MM.1S (cell line): ENCODE measurements at regions not wholly inside any gene's neighbourhood (a gene's known extent, or its start where the extent isn't known, plus 50 kb on each side); places are given as distances from the start of the nearest gene placed in this dataset.

Experiments
- DNase-seq: peaks from one replicate; pipeline ENCODE4 v3.0.0-alpha.2; 2015
- H2AFZ ChIP-seq: fragments of 300-600 bp; sonication (generic); 2 replicates; pipeline ENCODE4 v1.6.0; 2016; ENCODE audit warnings: antibody characterized with exemption, low read length
- H3F3A ChIP-seq: fragments of 300-600 bp; sonication (generic); 2 replicates; pipeline ENCODE4 v1.6.1; 2016; ENCODE audit warnings: mild to moderate bottlenecking, antibody characterized with exemption, low read length, moderate library complexity, mixed read lengths; ENCODE audit not compliant: insufficient read depth
- H3K27ac ChIP-seq: fragments of 300-600 bp; sonication (generic); 2 replicates; pipeline ENCODE4 v1.5.1; 2016; ENCODE audit warnings: mild to moderate bottlenecking, low read length
- H3K27me3 ChIP-seq: fragments of 300-600 bp; sonication (generic); replicated peaks from 2 replicates; pipeline ENCODE4 v1.6.0; 2016; ENCODE audit warnings: low read length; ENCODE audit not compliant: insufficient read depth
- H3K36me3 ChIP-seq: fragments of 300-600 bp; sonication (generic); replicated peaks from 2 replicates; pipeline ENCODE4 v1.6.1; 2016; ENCODE audit warnings: mild to moderate bottlenecking, low read length, mixed read lengths; ENCODE audit not compliant: insufficient read depth
- H3K4me1 ChIP-seq: fragments of 300-600 bp; sonication (generic); 2 replicates; pipeline ENCODE4 v1.6.1; 2016; ENCODE audit warnings: low read length, mixed read lengths
- H3K4me2 ChIP-seq: fragments of 300-600 bp; sonication (generic); 2 replicates; pipeline ENCODE4 v1.6.0; 2016; ENCODE audit warnings: low read depth, low read length
- H3K4me3 ChIP-seq: fragments of 300-600 bp; sonication (generic); 2 replicates; pipeline ENCODE4 v1.5.1; 2016; ENCODE audit warnings: low read length, mixed read lengths
- H3K79me2 ChIP-seq: fragments of 300-600 bp; sonication (generic); 2 replicates; pipeline ENCODE4 v1.6.1; 2016; ENCODE audit warnings: mixed run types, low read length, mixed read lengths
- H3K9ac ChIP-seq: fragments of 300-600 bp; sonication (generic); 2 replicates; pipeline ENCODE4 v1.6.1; 2016; ENCODE audit warnings: low read length, mixed read lengths
- H3K9me2 ChIP-seq: fragments of 300-600 bp; sonication (generic); replicated peaks from 2 replicates; pipeline ENCODE4 v1.6.1; 2016; ENCODE audit warnings: mild to moderate bottlenecking, low read length, mixed read lengths; ENCODE audit not compliant: insufficient read depth
- H3K9me3 ChIP-seq: fragments of 300-600 bp; sonication (generic); replicated peaks from 2 replicates; pipeline ENCODE4 v1.6.1; 2016; ENCODE audit warnings: mild to moderate bottlenecking, low read length, mixed read lengths; ENCODE audit not compliant: insufficient read depth
- H4K20me1 ChIP-seq: fragments of 300-600 bp; sonication (generic); 2 replicates; pipeline ENCODE4 v1.6.1; 2016; ENCODE audit warnings: mild to moderate bottlenecking, low read length, moderate library complexity, mixed read lengths; ENCODE audit not compliant: insufficient read depth
- CTCF ChIP-seq: fragments of 300-600 bp; sonication (generic); IDR thresholded peaks from 2 replicates; pipeline ENCODE4 v1.5.1; 2016; ENCODE audit warnings: antibody characterized with exemption, low read length, mixed read lengths
- EZH2 ChIP-seq: fragments of 300-600 bp; sonication (generic); optimal IDR thresholded peaks from 2 replicates; pipeline ENCODE3; 2017; ENCODE audit warnings: low read depth, mild to moderate bottlenecking, antibody characterized with exemption, low read length, mixed read lengths
- EZH2phosphoT487 ChIP-seq: fragments of 300-600 bp; sonication (generic); IDR thresholded peaks from 2 replicates; pipeline ENCODE4 v1.6.1; 2018; ENCODE audit warnings: antibody characterized with exemption, low read length

GRCh38 chr2:126804347-126804746, 94.3 kb upstream of the TEX51 start:
- Histone ChIP-seq H3K4me1 (no peaks in the 10 kb centered on the region), H3K9me3 (no peaks in the 10 kb centered on the region), H4K20me1 (no peaks in the 10 kb centered on the region), H3K27me3 (no peaks in the 10 kb centered on the region), H3K4me2 (no peak overlapping the region), H3K9ac (no peak overlapping the region), H3K27ac (no peak overlapping the region), H3K9me2 (no peaks in the 10 kb centered on the region), H2AFZ (no peak overlapping the region), H3K4me3 (no peak overlapping the region), H3F3A (no peaks in the 10 kb centered on the region), H3K36me3 (no peaks in the 10 kb centered on the region), H3K79me2 (no peaks in the 10 kb centered on the region)
- TF ChIP-seq EZH2phosphoT487 (no peak), EZH2 (no peak), CTCF (no peak)
- no peak for DNase-seq

DNA sequence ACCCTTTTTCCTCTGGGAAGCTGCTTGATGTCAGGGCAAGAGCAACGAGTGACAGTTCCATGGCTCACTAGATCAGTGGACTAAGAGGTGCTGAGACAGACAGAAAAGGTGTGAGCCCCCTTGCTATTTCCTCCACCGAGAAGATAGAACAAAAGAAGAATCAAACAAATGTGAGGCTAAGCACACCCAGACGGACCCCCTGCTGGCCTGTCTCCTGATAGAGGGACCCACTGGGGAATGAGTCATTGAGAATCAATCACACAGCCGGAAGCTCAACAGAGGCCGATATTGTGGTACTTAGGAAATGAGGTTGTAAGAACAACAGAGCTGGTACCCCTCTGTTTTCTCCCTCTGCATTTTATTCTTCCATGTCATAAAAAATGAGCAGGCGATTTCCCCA, 89.8 kb upstream of the TEX51 start:
- no peak overlapping the region for H3K4me2 ChIP-seq
- no peak for DNase-seq
- no peaks in the 10 kb centered on the region for H3K9me3 ChIP-seq
- no peaks in the 10 kb centered on the region for H3K36me3 ChIP-seq
- no peak overlapping the region for H3K9ac ChIP-seq
- no peaks in the 10 kb centered on the region for H3K79me2 ChIP-seq
- no peak overlapping the region for H2AFZ ChIP-seq
- H3K9me2 ChIP-seq: no peaks in the 10 kb centered on the region
- no peaks in the 10 kb centered on the region for H3K27me3 ChIP-seq
- H3F3A ChIP-seq: no peaks in the 10 kb centered on the region
- TF ChIP-seq EZH2phosphoT487 (no peak), CTCF (no peak), EZH2 (no peak)
- H3K27ac ChIP-seq: no peak overlapping the region
- no peaks in the 10 kb centered on the region for H4K20me1 ChIP-seq
- no peaks in the 10 kb centered on the region for H3K4me1 ChIP-seq
- H3K4me3 ChIP-seq: no peak overlapping the region

- Histone ChIP-seq H3K4me2 (no peak overlapping the region), H3K4me1 (no peaks in the 10 kb centered on the region), H3K27ac (no peak overlapping the region), H4K20me1 (no peaks in the 10 kb centered on the region), H3K9me3 (no peaks in the 10 kb centered on the region), H3K79me2 (no peaks in the 10 kb centered on the region), H3K9ac (no peak overlapping the region), H3K36me3 (no peaks in the 10 kb centered on the region), H2AFZ (no peak overlapping the region), H3K27me3 (no peaks in the 10 kb centered on the region), H3K4me3 (no peak overlapping the region), H3F3A (no peaks in the 10 kb centered on the region), H3K9me2 (no peaks in the 10 kb centered on the region)
- TF ChIP-seq EZH2phosphoT487: no peak
- no peak for TF ChIP-seq EZH2
- no peak for TF ChIP-seq CTCF
- no peak for DNase-seq
Observed at GRCh38 chr2:126809340-126809739, 89.3 kb upstream of the TEX51 start.

- no peak overlapping the region for H3K27ac ChIP-seq
- no peaks in the 10 kb centered on the region for H3K36me3 ChIP-seq
- no peak overlapping the region for H3K4me3 ChIP-seq
- DNase-seq: no peak
- no peaks in the 10 kb centered on the region for H3K79me2 ChIP-seq
- no peaks in the 10 kb centered on the region for H3K27me3 ChIP-seq
- H4K20me1 ChIP-seq: no peaks in the 10 kb centered on the region
- no peaks in the 10 kb centered on the region for H3K9me2 ChIP-seq
- no peak overlapping the region for H2AFZ ChIP-seq
- H3K9ac ChIP-seq: no peak overlapping the region
- no peaks in the 10 kb centered on the region for H3F3A ChIP-seq
- no peaks in the 10 kb centered on the region for H3K9me3 ChIP-seq
- no peaks in the 10 kb centered on the region for H3K4me1 ChIP-seq
- H3K4me2 ChIP-seq: no peak overlapping the region
- TF ChIP-seq EZH2phosphoT487 (no peak), CTCF (no peak), EZH2 (no peak)
Observed at GRCh38 chr2:126810001-126810400, 88.7 kb upstream of the TEX51 start.
